ENCODE measurements at regions not wholly inside any gene's neighbourhood (a gene's known extent, or its start where the extent isn't known, plus 50 kb on each side); places are given as distances from the start of the nearest gene placed in this dataset.

DNA sequence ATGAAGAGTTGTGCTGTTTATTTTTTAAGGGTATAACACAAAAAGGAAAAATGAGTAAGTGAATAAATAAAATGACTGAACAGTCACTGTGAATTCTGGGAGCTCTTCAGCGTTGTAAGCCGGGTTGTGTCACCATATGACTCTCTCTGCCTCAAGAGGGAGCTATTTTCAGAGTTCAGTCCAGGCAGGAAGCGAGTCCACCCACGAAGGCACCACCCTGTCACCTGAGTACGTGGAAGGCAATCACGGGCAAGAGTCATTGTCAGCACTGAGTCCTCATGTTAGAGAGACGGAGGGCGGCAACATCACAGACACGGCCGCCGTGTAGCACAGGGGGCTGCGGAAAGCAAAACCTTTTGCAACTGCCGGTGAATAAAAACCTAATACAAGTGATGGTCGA lies 227.6 kb downstream of the UTP18 start:
- no peak for DNase-seq

DNA sequence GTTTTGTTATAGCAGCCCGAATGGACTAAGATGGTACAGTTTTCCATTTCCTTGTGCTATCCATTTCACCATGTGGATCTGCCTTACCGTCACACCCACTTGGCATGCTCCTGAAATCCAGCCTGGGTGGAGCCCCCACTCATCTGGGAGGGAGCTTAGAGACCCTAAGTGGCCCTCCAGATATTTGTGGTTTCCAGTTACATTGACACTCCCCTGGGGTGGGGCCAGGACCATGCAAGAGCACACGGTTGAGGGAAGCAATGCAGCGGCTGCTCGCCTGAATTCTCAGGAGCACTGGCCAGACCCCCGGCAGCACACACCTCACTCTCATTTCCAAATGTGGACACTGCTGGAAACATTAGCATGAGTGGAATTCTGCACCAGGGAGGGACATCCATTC lies 231.1 kb downstream of the UTP18 start:
- no peak for DNase-seq

DNA sequence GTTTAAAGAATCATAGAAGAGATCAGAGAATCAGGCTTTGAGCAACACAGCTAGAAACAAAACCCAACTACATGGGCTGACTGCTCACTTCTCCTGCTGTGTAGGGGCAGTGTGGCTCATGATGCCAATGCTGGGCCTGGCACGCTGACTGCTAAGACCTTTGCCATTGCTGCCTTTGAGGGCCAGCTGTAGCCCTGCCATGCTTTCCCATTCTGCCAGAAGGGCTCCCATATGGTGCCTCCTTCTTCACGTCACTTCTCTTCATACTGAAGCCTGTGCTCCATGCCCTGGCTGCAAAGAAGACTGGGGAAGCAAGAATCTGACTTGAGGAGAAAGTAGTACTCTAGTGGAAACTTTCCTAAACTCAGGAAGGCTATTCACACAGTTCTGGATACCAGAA lies 232.9 kb downstream of the UTP18 start:
- DNase-seq = no peak

DNA sequence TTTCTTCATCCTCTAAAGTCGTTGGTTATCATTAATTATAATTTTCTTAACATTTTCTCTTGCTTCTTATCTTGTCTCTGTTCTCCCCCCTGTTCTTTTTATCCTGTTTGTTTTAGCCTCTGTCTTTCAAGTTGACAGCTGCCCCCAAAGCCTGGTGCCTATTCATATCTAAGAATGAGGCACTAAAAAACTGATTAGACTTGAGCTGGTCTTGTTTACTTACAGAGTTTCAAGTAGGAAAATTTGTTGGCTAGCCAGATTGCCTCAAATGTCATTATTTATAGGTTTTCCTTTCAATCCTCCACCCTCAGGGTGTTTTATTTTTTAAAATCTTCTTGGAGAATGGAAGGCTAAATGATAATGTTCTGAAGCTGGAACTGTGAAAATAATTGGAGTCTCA lies 236.0 kb downstream of the UTP18 start:
- no peak for DNase-seq

DNA sequence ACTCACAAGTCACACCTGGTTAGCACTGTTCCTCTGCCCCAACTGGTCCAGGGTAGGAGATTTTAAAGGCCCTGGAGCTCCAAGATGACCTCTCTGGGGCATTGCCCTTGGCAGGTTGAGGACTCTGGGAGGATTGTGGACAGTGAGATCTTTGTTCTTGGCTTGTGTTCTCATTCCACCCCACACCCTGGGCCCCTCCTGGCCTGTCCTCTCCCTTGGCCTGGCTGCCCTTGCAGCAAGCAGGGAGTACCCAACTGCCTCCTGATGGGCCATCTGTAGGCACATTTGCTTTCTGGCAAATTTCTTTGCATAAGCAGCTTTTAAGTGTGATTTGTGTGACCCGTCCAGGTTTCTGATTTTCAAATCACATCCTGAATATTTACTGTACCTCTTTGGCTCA lies 239.6 kb downstream of the UTP18 start:
- DNase-seq = peak in 1 of 51 donors; percentile 5

DNA sequence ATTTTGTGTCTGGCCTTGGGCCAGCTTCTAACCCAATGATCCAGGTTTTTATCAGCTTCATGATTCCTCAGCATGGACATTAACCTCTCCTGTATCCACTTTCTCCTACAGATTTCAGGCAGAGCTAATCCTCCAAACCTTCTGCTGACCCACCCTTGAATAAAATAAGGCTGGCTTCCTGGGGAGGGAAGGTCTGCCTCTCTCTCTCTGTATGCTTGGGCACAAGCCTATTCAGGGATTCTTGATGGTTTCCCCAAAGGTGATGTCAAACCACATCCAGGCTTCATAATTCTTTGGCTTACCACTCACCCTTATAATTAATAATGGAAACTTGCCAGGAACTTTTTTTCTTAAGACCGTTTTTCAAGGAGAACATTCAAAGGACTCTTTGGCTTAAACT lies 240.1 kb downstream of the UTP18 start:
- no peak for DNase-seq

DNA sequence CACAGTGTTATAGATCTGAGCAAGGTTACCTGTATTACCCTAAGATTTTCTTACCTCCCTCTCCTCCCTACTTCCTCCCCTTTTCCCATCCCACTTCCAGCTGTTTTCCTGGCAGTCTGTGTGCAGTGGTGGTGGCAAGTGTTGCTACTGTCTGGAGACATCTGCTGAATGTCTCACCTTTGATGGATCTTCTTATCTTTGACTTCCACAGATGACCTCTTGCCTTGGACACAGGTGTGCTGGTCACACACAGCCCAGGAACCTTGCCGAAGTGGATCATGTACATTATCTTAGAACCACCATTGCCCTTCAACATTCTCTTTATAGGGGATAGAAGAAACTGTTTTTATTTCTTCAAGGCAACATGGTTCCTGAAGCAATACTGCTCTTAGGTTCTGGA lies 245.1 kb downstream of the UTP18 start:
- no peak for DNase-seq

DNA sequence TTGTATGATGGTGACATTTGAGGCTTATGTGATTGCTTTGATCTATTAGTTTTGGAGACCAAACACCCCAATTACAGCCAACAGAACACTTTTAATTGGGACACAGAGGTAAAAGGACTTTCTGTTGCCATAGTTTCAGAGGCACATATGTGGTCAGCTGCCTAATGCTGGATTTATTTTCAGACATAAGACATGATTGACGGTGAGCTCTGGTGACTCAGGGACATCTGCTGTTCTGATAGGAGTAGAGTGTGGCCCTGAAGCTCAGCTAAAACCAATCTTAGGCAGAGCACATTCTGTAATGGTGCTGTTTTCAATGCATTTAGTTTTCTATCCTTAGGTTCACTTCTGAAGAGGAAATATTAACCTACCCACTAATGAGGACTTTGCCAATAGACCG lies 247.1 kb downstream of the UTP18 start:
- DNase-seq = no peak

DNA sequence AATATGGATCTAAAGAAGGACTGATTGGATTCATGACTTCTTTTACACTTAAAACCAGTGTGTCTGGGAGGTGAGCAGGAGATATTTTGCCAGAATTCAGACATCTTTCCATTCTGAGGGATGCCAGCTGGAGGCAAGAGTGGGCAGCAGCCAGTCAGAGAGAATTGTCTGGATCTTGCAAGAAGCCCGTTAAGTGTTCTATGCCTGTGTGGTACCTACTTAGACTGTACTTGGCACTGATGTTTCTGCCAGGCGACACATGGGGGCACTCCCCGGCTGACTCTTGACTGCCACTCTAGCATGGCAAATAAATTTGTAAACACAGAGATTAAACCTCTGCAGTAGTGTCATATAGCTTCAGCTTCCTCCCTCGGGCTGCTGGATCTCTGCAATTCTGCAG lies 247.7 kb downstream of the UTP18 start:
- DNase-seq = peak in 18 of 51 donors; percentile 2 to 48 (median 26)

DNA sequence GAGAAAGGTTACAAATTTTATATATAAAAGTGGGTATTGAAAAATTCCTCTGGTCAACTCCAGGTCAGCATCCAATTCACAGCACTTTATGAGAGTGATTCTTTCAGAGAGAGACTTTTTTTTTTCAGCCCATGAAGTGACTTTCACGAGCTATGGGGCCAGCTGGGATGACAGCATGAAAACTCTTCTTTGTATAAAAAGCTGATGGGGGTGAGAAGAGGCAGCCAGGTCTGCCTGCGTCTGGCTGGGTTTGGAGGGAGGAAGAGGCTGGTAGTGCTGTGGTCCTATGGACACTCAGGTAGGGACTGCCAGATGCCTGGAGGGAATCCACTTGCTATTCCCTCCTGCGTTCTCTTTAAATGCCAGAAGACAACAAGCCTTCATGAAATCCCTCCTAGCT lies 250.6 kb downstream of the UTP18 start:
- DNase-seq = peak in 6 of 51 donors; percentile 3 to 33 (median 12)

DNA sequence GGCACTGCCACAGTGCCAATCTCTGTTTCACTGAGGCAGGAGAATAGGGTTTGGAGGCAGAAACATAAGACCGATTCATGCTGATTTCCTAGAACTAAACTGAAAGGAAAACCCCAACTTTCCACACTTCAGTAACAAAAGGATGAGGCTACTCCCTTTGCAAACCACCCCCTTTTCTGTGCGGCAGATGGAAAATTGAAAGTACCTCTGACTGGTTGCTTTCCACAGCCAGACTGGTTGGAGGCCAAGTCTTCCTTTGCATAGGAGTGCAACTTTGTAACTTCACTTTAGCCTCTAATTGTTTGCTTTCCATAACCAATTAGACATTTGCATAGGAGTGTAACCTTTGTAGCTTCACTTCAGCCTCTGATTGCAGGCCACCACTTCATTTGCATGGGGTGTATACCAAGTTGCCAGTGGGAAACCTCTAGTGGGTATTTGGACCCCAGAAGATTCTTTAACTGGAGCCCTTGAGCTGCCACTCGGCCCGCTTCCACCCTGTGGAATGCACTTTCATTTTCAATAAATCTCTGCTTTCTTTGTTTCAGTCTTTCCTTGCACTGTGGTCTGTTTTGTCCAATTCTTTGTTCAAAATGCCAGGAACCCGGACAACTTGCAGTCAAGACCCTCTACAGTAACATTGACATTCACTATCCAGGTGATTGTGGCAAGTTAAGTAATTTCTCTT lies 252.0 kb downstream of the UTP18 start:
- DNase-seq = no peak

DNA sequence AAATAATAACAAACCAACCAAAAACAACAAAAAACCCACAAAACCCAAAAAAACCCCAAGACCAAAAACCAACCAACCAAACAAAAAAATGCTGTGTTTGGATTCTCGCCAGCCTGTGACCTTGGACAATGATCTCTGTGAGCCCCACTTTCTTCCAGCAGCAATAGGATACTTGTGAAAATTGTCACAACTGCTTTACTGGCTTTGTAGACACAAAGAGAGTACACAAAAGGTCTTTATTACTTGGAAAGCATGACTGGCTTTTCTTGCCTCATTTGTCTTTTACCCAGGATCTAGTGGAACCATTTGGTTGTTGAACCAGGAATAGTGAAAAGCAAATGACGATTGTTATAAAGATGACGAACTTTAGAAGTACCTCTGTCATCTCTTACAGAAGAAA lies 256.6 kb downstream of the UTP18 start:
- peak in 2 of 51 donors; percentile 13 to 14 for DNase-seq

DNA sequence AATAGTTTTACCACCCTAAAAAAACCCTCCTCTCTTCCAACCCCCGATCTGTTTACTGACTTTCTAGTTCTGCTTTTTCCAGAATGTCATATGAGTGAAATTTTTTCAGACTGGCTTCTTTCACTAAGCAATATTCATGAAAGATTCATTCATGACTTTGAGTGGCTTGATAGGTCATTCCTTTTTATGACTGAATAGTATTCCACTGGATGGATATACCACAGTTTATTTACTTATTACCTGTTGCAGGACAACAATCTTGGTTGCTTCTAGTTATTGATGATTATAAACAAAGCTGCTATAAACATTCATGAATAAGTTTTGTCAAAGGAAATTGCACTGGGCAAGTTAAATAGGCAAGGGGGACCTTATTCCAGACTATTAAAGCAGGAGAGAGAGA lies 264.2 kb downstream of the UTP18 start:
- no peak for DNase-seq

DNA sequence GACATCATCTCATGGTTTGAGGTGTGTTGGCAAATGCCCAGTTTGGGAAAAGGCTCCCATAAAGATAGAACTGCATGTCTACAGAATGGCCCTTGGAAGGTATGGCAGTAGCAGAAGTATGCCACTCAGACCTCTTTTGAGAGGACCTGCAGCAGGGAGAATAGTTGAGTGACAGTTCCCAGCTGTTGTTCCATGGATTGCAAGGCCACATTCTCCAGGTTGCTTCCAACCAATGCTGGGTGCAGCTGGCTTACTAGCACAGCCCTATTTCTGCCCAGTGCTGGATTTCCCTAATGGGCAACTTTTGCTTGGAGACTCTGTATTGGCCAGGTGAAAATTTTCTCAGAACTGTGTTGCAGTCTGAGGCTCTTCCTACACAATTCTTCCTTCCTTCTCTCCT lies 266.2 kb downstream of the UTP18 start:
- DNase-seq = no peak

DNA sequence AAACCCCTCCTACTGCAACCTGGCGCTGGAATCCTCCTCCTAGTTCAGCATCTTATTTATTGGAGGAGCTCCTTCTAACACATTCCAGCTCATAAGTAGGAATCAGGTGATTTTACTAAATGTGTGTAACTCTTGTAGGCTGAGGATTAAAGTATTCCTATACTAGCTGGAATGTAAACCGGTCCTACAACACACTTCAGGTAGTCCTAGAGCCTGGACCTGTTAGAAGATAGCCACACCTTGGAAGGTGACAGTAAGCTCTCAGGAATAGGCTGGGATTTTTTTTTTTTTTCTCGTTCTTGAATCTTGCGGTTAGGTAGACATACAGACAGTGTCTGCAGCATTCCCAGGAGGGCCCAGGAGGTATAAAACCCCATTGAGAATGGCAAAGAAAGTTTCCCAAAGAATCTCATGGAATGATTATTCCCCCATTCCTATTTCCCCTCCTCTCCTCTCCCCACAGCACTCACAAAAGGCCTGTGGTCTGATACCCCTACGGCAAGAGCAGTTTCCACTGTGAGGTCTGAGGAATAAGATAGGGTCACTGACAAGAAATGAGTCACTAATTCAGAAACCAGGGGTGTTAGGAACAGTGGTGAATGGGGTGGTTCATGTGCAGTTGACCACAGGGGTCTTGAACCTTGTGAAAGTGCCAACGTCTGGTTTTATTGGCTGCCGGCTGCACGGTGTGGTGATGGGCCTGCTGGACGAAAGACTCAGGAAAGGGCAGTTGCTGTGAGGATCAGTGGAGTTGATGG lies 267.1 kb downstream of the UTP18 start:
- DNase-seq = no peak

DNA sequence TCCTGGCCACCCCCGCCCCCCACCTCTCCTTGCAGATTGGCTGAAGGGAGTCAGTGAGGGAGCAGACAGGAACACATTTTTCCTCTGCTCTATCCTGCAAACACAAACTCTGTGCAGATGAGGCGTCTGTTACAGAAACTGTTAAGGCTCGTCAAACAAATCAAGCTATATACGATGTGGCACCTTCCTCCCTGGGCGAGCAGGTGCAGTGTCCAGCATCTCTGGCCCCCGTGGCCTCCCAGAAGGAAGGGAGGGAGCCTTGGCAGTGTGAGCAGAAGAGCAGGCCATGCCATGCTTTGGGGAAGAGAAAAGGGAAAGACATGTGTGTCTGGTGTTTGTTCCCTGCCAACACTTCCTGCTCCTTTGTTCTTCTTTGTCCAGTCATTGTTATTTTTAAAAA lies 267.8 kb downstream of the UTP18 start:
- no peak for DNase-seq

DNA sequence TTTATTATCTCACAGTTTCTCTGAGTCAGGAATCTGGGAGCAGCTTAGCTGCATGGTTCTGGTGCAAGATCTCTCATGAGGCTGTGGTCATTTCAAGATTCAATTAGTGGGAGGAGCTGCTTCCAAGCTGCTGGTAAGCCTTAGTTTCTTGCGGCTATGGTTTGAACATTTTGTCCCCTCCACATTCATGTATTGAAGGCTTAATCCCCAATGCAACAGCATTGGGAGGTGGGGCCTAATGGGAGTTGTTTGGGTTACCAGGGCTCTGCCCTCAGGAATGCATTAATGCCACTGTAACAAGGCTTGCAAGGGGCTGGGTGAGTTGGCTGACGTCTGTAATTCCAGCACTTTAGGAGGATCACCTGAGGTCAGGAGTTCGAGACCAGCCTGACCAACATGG lies 272.9 kb downstream of the UTP18 start:
- no peak for DNase-seq

DNA sequence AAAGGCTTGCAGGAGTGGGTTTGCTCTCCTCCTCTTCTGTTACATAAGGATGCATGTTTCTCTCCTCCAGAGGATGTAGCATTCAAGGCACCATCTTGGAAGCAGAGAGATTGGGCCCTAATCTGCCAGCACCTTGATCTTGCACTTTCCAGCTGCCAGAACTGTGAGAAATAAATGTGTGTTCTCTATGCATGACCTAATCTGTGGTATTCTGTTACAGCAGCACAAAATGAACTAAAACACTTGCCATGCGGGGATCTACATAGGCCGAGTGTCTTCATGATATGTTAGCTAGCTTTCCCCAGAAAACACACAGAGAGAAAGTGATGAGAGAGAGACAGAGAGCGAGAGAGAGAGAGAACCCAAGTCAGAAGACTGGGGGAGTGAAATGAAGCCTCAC lies 273.5 kb downstream of the UTP18 start:
- no peak for DNase-seq

DNA sequence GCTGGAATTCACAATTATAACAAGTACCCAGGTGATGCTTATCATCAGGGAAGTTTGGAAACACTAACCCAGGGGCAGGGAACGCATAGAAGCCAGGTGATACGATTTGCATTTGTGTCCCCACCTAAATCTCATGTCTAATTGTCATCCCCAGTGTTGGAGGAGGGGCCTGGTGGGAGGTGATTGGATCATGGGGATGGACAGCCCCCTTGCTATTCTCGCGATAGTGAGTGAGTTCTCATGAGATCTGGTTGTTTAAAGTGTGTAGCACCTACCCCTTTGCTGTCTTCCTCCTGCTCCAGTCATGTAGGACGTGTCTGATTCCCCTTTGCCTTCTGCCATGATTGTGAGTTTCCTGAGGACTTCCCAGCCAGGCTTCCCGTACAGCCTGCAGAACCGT lies 276.3 kb downstream of the UTP18 start:
- DNase-seq = no peak

DNA sequence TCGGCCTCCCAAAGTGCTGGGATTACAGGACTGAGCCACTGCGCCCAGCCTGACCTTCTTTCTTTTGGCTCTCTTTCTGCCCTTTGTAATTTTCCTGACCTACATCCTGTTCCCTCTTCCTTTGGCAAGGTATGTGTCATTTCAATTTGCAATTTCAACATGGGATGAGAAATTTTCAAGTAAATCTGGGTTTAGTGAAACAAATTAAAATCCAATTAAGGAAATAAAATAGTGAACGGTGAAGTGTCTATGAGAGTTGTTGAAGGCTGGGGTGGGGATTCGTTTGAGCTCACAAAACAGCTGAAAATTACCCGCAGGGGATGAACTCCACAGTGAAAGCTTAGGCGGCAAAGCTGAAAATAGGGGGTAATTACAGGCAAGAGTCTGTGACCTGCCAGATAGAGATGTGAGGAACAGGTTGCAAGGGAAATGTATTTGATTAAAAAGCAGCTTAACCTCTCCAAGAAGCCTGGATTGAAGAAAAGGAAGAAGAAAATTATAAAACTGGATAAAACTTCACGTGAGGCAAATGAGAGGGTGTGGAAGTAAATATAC lies 277.7 kb downstream of the UTP18 start:
- no peak for DNase-seq

DNA sequence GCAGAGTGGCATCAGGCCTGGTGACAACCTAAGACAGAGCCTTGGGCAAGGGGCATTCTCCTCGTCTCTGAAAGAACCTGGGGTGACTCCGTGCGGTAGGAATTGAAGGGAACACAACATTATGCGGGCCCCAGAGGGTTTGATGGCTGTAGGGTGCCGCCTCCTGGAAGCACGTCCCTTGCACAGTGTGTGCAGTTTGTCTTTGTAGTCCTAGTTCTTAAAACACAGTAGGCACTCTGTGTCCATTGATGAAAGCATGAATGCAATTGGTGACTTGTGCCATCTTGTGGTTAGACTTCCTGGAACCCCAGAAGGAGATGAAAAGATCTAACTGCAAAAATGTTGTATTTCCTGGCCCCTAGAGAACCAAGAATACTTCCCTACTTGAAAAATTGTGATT lies 279.8 kb downstream of the UTP18 start:
- DNase-seq = peak in 29 of 51 donors; percentile 3 to 74 (median 31)

DNA sequence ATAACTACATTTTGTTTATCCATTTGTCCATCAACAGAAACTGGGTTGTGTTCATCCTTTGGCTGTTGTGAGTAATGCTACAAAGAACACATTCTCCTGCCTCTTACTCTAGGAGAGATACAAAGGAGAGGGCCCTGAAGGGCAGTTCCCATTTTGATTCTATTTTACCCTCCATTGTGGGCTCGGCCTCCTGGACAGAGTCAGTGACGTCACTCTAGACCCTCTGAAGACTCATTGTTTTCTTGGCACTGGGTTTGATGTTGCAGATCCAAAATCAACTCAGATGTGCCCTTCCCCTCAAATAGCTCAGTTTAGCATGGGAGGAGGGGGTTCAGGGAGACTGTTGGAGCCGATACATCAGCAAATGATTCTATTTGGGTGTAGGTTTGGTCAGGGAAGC lies 280.9 kb downstream of the UTP18 start:
- no peak for DNase-seq

DNA sequence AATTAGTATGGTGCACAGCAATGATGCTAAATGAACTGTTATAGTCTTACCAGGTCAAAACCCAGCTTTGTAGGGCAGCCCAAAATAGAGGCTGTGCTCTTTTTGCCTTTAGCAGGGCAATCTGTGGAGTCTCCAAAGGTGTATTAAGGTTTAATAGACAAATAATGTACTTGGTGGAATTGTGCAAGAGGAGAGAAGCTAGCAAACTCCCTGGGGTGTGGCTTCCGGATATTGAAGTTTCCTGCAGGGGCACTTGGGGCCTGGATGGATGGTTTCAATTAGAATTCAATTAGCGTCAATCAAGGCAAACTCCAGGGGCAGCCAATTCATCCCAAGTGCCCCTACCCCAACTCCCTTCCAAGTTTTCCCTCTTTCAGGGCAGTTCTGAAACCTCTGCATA lies 285.8 kb downstream of the UTP18 start:
- DNase-seq = no peak

Data from hypothalamus (tissue), 51 donors.